ENCODE measurements at regions not wholly inside any gene's neighbourhood (a gene's known extent, or its start where the extent isn't known, plus 50 kb on each side); places are given as distances from the start of the nearest gene placed in this dataset.

DNA sequence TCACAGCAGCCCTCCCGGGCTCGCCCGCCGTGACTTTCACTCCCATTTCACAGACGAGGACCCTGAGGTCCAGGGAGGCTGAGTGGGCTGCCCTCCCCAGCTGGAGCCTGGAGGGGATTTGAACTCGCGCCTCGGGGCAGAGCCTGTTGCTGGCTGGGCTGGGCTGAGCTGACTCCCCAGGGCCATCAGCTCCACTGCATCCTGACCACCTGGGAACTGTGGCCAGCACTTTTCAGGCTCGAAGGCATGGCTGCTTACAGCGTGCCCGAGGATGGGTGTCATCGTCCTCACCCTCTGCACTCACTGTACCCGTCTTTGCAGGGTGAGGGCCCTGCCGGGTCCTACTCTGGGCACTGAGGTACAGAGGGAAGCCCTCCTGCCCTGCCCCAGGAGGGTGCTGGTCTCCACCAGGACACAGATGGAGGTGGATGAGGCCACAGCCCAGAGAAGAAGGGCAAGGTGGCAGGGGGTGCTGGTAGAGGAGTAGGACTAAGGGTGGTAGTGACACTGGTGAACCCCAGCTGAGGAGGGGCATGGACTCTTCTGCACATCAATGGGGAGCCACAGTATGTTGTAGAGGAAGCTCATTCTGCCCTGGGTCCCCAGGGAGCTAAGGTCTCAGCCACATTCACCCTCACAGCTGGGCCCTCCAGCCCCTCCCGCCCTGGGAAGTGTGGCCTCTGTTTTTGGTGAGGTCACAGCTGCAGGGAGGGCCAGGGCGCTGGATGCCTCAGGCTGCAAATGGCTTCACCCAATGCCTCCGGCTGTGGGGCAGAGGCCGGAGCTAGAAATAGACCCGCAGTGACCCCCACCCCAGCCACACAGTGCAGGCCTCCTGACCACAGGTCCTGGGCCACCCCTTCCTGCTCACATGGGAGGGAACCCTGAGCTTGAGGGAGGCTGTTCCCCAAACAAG, 365.1 kb upstream of the SFSWAP start:
- no peak overlapping the region for H2BK15ac ChIP-seq (ENCODE audit: low read length)
- H3K14ac ChIP-seq (ENCODE audit: insufficient read length) = no peak overlapping the region
- no peak overlapping the region for H3K9ac ChIP-seq (replicated peaks in 1 of 4; ENCODE audit: extremely low read depth in 1 of 4, low read depth in 3 of 4, low read length in 3 of 4)
- peak overlapping the region; percentile 14 for H3K4ac ChIP-seq (replicated peaks; ENCODE audit: insufficient read length, low read depth, low read length)
- H2AFZ ChIP-seq (ENCODE audit: low read length) = no peak overlapping the region
- no peak overlapping the region for H2BK12ac ChIP-seq (ENCODE audit: low read depth, low read length)
- no peak overlapping the region for H4K91ac ChIP-seq (replicated peaks; ENCODE audit: insufficient read length, low read length)
- no peak overlapping the region for H2AK5ac ChIP-seq (ENCODE audit: low read depth, low read length)
- H4K8ac ChIP-seq (ENCODE audit: extremely low read depth, insufficient read depth, low read length) = 0 out of 2 replicates have a peak overlapping the region, but pooled peaks have one; percentile 25
- FAIRE-seq (no peak), DNase-seq (ENCODE audit: low read depth in 1 of 2, low spot score in 2 of 2) (peak in 1 of 2 experiments; percentile 27)
- peaks cover 2% of the 10 kb centered on the region; the same call in 1 of the 2 replicates for H3K23me2 ChIP-seq (ENCODE audit: low read depth, low read length)
- H3K79me1 ChIP-seq (ENCODE audit: low read depth, low read length) = no peaks in the 10 kb centered on the region
- H3K79me2 ChIP-seq (ENCODE audit: control insufficient read depth in 1 of 2, insufficient read depth in 2 of 2, low read length in 2 of 2) = no peaks in the 10 kb centered on the region
- H3K27ac ChIP-seq (ENCODE audit: low read depth, low read length) = no peak overlapping the region
- H3K4me1 ChIP-seq (replicated peaks in 1 of 4; ENCODE audit: control insufficient read depth in 3 of 4, insufficient read depth in 4 of 4, low read length in 3 of 4) = peaks cover 2 to 17% (median 14%) of the 10 kb centered on the region in 4 experiments; a peak in 6 of 7 replicates
- H3K23ac ChIP-seq (ENCODE audit: insufficient read length) = no peak overlapping the region
- 92% methylated on average over 12 of the region's 19 CpGs; no CpG with 5 or more reads in 1 of the 2 experiments for WGBS, 2 experiments (ENCODE audit: extremely low coverage in 1 of 2, insufficient coverage in 1 of 2, insufficient read length in 1 of 2, insufficient replicate concordance in 2 of 2, low coverage in 1 of 2, low lambda C conversion rate in 2 of 2, missing lambda C conversion rate in 1 of 2)
- H3K36me3 ChIP-seq (ENCODE audit: control insufficient read depth in 2 of 4, insufficient read depth in 4 of 4, low read length in 3 of 4) = no peaks in the 10 kb centered on the region
- H4K5ac ChIP-seq (ENCODE audit: insufficient read length, low read depth, low read length) = no peak overlapping the region
- no peak overlapping the region for H2BK120ac ChIP-seq (replicated peaks; ENCODE audit: low read depth, low read length)
- no peak overlapping the region for H3K56ac ChIP-seq (replicated peaks; ENCODE audit: insufficient read length, low read depth, low read length)
- CTCF ChIA-PET (ENCODE audit: partially characterized antibody) = interaction anchor here (0.7 to 1.1 kb wide), 2 partner anchors 10 to 276 kb away, joined by 3 to 4 read pairs; no protein-coding TSS in a partner anchor
- POLR2A ChIA-PET (ENCODE audit: partially characterized antibody) = interaction anchor here (1.1 kb wide), 1 partner anchor 276 kb away, joined by 3 read pairs; no protein-coding TSS in a partner anchor
- H3K4me2 ChIP-seq (ENCODE audit: insufficient read depth in 1 of 2, low read depth in 2 of 2, low read length in 2 of 2) = no peak overlapping the region
- no peak overlapping the region for H3K4me3 ChIP-seq (ENCODE audit: extremely low read depth in 1 of 4, insufficient read depth in 2 of 4, low read depth in 3 of 4, low read length in 4 of 4)
- H2BK20ac ChIP-seq (ENCODE audit: low read length) = no peak overlapping the region
- no peak overlapping the region for H2BK5ac ChIP-seq (ENCODE audit: low read depth, low read length)
- peaks cover 0 to 5% of the 10 kb centered on the region in 2 experiments for H4K20me1 ChIP-seq (replicated peaks in 1 of 2; ENCODE audit: control insufficient read depth in 1 of 2, insufficient read depth in 2 of 2, low read length in 2 of 2)
- no peaks in the 10 kb centered on the region for H3K9me3 ChIP-seq (ENCODE audit: insufficient read depth in 2 of 2, low read depth in 1 of 2, low read length in 1 of 2)
- H3K18ac ChIP-seq (ENCODE audit: extremely low read depth, low read length) = no peak overlapping the region
- H3K27me3 ChIP-seq (replicated peaks in 1 of 4; ENCODE audit: control insufficient read depth in 3 of 4, extremely low read depth in 1 of 4, insufficient read depth in 3 of 4, low read length in 3 of 4) = no peaks in the 10 kb centered on the region; a peak in 1 of 7 replicates
- no peak for TF ChIP-seq SIRT6 (IDR thresholded peaks at IDR 0.05; ENCODE audit: low read length)
- no peak for TF ChIP-seq JUN (IDR thresholded peaks at IDR 0.05; ENCODE audit: low read depth, low read length)
- no peak for TF ChIP-seq ZNF274 (IDR thresholded peaks at IDR 0.05; ENCODE audit: borderline replicate concordance, extremely low read depth, low read length)
- TF ChIP-seq EGR1 (IDR thresholded peaks at IDR 0.05; ENCODE audit: borderline replicate concordance, low read depth, low read length) = no peak
- TF ChIP-seq POLR2A (IDR thresholded peaks at IDR 0.05; ENCODE audit: control extremely low read depth in 1 of 2, low read depth in 2 of 2, low read length in 2 of 2) = no peak
- TF ChIP-seq CBX5 (IDR thresholded peaks at IDR 0.05; ENCODE audit: low read depth, low read length) = no peak
- TF ChIP-seq FOSL1 (IDR thresholded peaks at IDR 0.05; ENCODE audit: insufficient read depth, low read depth, low read length) = no peak
- TF ChIP-seq TCF12 (IDR thresholded peaks at IDR 0.05; ENCODE audit: low read depth, low read length) = no peak
- TF ChIP-seq YY1 (IDR thresholded peaks at IDR 0.05; ENCODE audit: low read depth, low read length) = no peak

All from H1 (cell line).